OCI-LY3 (cell line): ENCODE measurements at regions not wholly inside any gene's neighbourhood (a gene's known extent, or its start where the extent isn't known, plus 50 kb on each side); places are given as distances from the start of the nearest gene placed in this dataset.

Experiments
- H2AFZ ChIP-seq: fragments of 200-600, 300-600 bp; shearing (Covaris generic); 2 replicates; pipeline ENCODE4 v1.6.0; 2014; ENCODE audit warnings: antibody characterized with exemption, low read depth, low read length
- H3K27ac ChIP-seq: fragments of 200-600, 300-600 bp; sonication (generic); 2 replicates; pipeline ENCODE4 v1.5.1; 2014; ENCODE audit warnings: mild to moderate bottlenecking, low read length, moderate library complexity, mixed read lengths
- H3K27me3 ChIP-seq: fragments of 200-600, 300-600 bp; sonication (generic); 2 replicates; pipeline ENCODE4 v1.6.1; 2014; ENCODE audit warnings: low read depth, low read length, mixed read lengths
- H3K36me3 ChIP-seq: fragments of 200-600, 300-600 bp; sonication (generic); replicated peaks from 2 replicates; pipeline ENCODE3; 2014; ENCODE audit warnings: low read depth, low read length, mixed read lengths
- H3K4me1 ChIP-seq: fragments of 300-600, 200-600 bp; sonication (generic); 2 replicates; pipeline ENCODE4 v1.6.1; 2014; ENCODE audit warnings: low read length, mixed read lengths
- H3K4me2 ChIP-seq: fragments of 200-600, 300-600 bp; sonication (generic); 2 replicates; pipeline ENCODE4 v1.6.1; 2014; ENCODE audit warnings: low read length, mixed read lengths
- H3K4me3 ChIP-seq: fragments of 300-600, 200-600 bp; sonication (generic); 2 replicates; pipeline ENCODE4 v1.5.1; 2014; ENCODE audit warnings: antibody characterized with exemption, mild to moderate bottlenecking, low read length, moderate library complexity
- H3K79me2 ChIP-seq: fragments of 300-600, 200-600 bp; shearing (Covaris generic); 2 replicates; pipeline ENCODE4 v1.6.1; 2014; ENCODE audit warnings: mild to moderate bottlenecking, low read length, mixed read lengths
- H3K9ac ChIP-seq: fragments of 300-600, 200-600 bp; shearing (Covaris generic); 2 replicates; pipeline ENCODE4 v1.6.0; 2014; ENCODE audit warnings: mild to moderate bottlenecking, low read length, moderate library complexity
- H3K9me3 ChIP-seq: fragments of 200-600, 300-600 bp; shearing (Covaris generic); 2 replicates; pipeline ENCODE4 v1.6.1; 2014; ENCODE audit warnings: low read length, mixed read lengths; ENCODE audit not compliant: insufficient read depth
- H4K20me1 ChIP-seq: fragments of 200-600, 300-600 bp; sonication (generic); 2 replicates; pipeline ENCODE4 v1.6.1; 2016; ENCODE audit warnings: low read length, mixed read lengths; ENCODE audit not compliant: insufficient read depth
- EZH2phosphoT487 ChIP-seq: fragments of 200-600 bp; shearing (Covaris generic); IDR thresholded peaks from 2 replicates; pipeline ENCODE4 v1.6.1; 2018; ENCODE audit warnings: antibody characterized with exemption, mixed run types, low read depth
- TF ChIP-seq, protein P1 (sequence below): fragments of 200-600, 300-600 bp; sonication (generic); IDR thresholded peaks from 2 replicates; pipeline ENCODE4 v1.5.1; 2014; ENCODE audit warnings: antibody characterized with exemption, low read length, low read depth

DNA sequence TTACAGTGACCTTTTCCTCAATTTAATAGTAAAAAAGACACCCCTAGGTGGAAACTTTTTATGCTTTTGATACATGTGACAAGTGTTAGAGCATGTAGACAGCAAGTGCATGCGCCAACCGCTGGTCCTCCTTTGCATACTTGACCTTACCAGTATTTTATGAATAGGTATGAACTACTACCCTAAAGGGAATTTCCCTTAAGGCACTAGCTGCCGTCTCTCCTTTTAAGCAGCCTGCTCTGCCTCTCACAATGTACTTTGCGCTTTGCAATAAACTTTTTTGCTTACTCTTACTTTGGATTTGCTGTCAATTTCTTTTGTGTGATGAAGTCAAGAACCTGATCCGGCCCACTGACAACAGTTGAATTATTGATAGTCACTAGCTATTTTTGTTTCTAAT is 50.6 kb upstream of the ZNF133 start:
- no peaks in the 10 kb centered on the region for H3K79me2 ChIP-seq
- H3K9me3 ChIP-seq, result 0 out of 2 replicates have a peak, but pooled peaks cover 8% of the 10 kb centered on the region
- no peak overlapping the region for H3K4me3 ChIP-seq
- H2AFZ ChIP-seq, result no peak overlapping the region
- H4K20me1 ChIP-seq, result no peaks in the 10 kb centered on the region
- no peaks in the 10 kb centered on the region for H3K36me3 ChIP-seq
- H3K27me3 ChIP-seq, result peaks cover 36% of the 10 kb centered on the region
- TF ChIP-seq, protein P1, sequence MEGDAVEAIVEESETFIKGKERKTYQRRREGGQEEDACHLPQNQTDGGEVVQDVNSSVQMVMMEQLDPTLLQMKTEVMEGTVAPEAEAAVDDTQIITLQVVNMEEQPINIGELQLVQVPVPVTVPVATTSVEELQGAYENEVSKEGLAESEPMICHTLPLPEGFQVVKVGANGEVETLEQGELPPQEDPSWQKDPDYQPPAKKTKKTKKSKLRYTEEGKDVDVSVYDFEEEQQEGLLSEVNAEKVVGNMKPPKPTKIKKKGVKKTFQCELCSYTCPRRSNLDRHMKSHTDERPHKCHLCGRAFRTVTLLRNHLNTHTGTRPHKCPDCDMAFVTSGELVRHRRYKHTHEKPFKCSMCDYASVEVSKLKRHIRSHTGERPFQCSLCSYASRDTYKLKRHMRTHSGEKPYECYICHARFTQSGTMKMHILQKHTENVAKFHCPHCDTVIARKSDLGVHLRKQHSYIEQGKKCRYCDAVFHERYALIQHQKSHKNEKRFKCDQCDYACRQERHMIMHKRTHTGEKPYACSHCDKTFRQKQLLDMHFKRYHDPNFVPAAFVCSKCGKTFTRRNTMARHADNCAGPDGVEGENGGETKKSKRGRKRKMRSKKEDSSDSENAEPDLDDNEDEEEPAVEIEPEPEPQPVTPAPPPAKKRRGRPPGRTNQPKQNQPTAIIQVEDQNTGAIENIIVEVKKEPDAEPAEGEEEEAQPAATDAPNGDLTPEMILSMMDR, result no peak
- TF ChIP-seq EZH2phosphoT487, result no peak
- peaks cover 8% of the 10 kb centered on the region for H3K4me1 ChIP-seq
- no peak overlapping the region for H3K27ac ChIP-seq
- no peak overlapping the region for H3K9ac ChIP-seq
- H3K4me2 ChIP-seq, result peak overlapping the region; percentile 10; the same call in 1 of the 2 replicates
